Glutamatergic neuron (in vitro differentiated cells): ENCODE measurements at regions not wholly inside any gene's neighbourhood (a gene's known extent, or its start where the extent isn't known, plus 50 kb on each side); places are given as distances from the start of the nearest gene placed in this dataset.

ENCODE experiments used
- DNase-seq: peaks from one replicate; pipeline ENCODE4 v3.0.0; 2022
- H3K27ac Mint-ChIP-seq: one replicate; pipeline ENCODE4 v1.8.0; 2020; ENCODE audit warnings: mild to moderate bottlenecking, mixed read lengths, inconsistent platforms; ENCODE audit not compliant: unreplicated experiment
- H3K27me3 Mint-ChIP-seq: one replicate; pipeline ENCODE4 v1.8.0; 2020; ENCODE audit warnings: mild to moderate bottlenecking, moderate library complexity, mixed read lengths, inconsistent platforms; ENCODE audit not compliant: unreplicated experiment
- H3K36me3 Mint-ChIP-seq: one replicate; pipeline ENCODE4 v1.8.0; 2020; ENCODE audit warnings: mild to moderate bottlenecking, mixed read lengths, inconsistent platforms; ENCODE audit not compliant: unreplicated experiment
- H3K4me1 Mint-ChIP-seq: one replicate; pipeline ENCODE4 v1.8.0; 2020; ENCODE audit warnings: mild to moderate bottlenecking, low read depth, mixed read lengths, inconsistent platforms; ENCODE audit not compliant: unreplicated experiment
- H3K4me3 Mint-ChIP-seq: one replicate; pipeline ENCODE4 v1.8.0; 2020; ENCODE audit warnings: mild to moderate bottlenecking, mixed read lengths, inconsistent platforms; ENCODE audit not compliant: unreplicated experiment
- H3K9me3 Mint-ChIP-seq: one replicate; pipeline ENCODE4 v1.8.0; 2020; ENCODE audit warnings: mild to moderate bottlenecking, moderate library complexity, mixed read lengths, inconsistent platforms; ENCODE audit not compliant: unreplicated experiment
- TF ChIP-seq, protein P1 (sequence below): fragments of 200-600 bp; sonication (generic); IDR thresholded peaks from one replicate; pipeline ENCODE4 v1.5.0; 2021; ENCODE audit not compliant: partially characterized antibody, unreplicated experiment

- Mint-ChIP-seq H3K9me3 (no peaks in the 10 kb centered on the region), H3K27me3 (no peaks in the 10 kb centered on the region), H3K36me3 (no peaks in the 10 kb centered on the region), H3K27ac (no peak overlapping the region), H3K4me3 (no peak overlapping the region), H3K4me1 (no peaks in the 10 kb centered on the region)
- TF ChIP-seq, protein P1, sequence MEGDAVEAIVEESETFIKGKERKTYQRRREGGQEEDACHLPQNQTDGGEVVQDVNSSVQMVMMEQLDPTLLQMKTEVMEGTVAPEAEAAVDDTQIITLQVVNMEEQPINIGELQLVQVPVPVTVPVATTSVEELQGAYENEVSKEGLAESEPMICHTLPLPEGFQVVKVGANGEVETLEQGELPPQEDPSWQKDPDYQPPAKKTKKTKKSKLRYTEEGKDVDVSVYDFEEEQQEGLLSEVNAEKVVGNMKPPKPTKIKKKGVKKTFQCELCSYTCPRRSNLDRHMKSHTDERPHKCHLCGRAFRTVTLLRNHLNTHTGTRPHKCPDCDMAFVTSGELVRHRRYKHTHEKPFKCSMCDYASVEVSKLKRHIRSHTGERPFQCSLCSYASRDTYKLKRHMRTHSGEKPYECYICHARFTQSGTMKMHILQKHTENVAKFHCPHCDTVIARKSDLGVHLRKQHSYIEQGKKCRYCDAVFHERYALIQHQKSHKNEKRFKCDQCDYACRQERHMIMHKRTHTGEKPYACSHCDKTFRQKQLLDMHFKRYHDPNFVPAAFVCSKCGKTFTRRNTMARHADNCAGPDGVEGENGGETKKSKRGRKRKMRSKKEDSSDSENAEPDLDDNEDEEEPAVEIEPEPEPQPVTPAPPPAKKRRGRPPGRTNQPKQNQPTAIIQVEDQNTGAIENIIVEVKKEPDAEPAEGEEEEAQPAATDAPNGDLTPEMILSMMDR: peak; percentile 26
- no peak for DNase-seq
Measured at GRCh38 chr2:183610724-183611123, 486.5 kb downstream of the NUP35 start.

DNA sequence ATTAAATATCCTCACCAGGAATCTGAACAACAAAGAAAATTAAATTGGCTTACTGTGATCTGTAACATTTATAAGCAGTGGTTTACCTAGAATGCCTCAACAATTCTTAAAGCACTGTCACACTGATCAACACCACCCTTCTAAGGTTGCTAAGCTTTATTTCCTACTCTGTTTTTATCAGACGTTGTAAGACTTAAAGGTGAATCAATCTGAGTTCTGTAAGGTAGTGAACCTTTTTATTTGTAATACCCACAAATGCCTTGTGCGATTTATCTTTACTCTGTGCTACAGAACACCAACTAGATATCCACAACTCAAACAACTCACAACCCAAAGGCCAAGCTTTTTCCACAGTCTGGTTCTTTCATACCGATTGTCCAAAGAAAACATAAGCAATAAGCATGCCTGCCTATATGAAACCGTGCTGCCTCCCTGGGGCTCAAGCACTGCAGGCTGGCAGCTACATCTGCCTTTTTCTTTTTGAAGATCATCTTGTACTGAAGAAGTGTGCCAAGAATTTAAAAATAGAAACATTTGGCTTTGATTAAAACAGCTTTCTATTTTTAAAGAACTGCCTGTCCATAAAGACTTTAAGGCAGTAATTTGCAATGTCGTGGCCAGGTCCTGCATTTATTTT, 490.7 kb downstream of the NUP35 start:
- no peak overlapping the region for H3K27ac Mint-ChIP-seq
- H3K27me3 Mint-ChIP-seq: no peaks in the 10 kb centered on the region
- no peaks in the 10 kb centered on the region for H3K4me1 Mint-ChIP-seq
- H3K36me3 Mint-ChIP-seq: peaks cover 7% of the 10 kb centered on the region
- TF ChIP-seq, protein P1: no peak
- DNase-seq: no peak
- no peak overlapping the region for H3K4me3 Mint-ChIP-seq
- peaks cover 2% of the 10 kb centered on the region for H3K9me3 Mint-ChIP-seq

DNA sequence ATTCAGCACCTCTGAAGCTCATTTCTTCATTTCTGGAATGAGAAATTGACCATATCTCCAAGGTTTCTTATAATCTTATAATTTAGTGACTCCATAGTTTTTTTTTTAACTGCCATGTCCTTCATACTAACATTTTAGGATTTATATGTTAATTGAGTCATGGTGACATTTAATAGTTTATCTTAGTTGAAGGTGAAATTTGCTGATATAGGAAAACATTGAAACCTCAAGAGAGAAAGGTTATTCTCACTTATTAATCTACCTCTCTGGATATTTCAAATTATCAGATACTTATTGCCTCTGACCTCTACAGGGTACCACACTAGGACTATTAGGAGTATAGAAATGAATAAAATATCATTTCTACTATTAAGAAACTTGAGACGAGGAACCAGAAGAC, 499.0 kb downstream of the NUP35 start:
- Mint-ChIP-seq H3K9me3 (no peaks in the 10 kb centered on the region), H3K4me1 (no peaks in the 10 kb centered on the region), H3K4me3 (no peak overlapping the region), H3K36me3 (peaks cover 7% of the 10 kb centered on the region), H3K27ac (no peak overlapping the region), H3K27me3 (peaks cover 3% of the 10 kb centered on the region)
- no peak for DNase-seq
- TF ChIP-seq, protein P1: no peak

DNA sequence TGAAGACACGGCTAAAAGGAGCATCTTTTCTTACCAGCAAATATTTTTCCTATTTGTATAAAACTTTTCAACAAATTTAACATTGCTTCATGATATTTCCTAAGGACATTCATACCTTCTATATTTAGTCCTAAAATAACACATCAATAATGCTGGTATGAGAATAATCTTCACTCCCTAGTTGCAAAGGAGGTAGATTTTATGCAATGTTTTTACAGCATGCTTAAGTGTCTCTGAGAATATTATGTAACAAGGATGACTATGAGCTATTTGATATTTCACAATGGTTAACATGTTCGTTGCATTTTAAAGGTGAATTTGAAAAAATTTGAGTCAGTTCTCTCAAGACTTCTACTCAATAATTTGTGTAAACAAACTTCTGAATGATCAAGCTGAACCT, 506.7 kb downstream of the NUP35 start:
- H3K36me3 Mint-ChIP-seq: no peaks in the 10 kb centered on the region

GRCh38 chr2:183656121-183656520, 531.9 kb downstream of the NUP35 start:
- H3K36me3 Mint-ChIP-seq: no peaks in the 10 kb centered on the region
- H3K27ac Mint-ChIP-seq: no peak overlapping the region
- H3K9me3 Mint-ChIP-seq: no peaks in the 10 kb centered on the region
- no peaks in the 10 kb centered on the region for H3K4me1 Mint-ChIP-seq
- H3K4me3 Mint-ChIP-seq: no peak overlapping the region
- H3K27me3 Mint-ChIP-seq: peaks cover 2% of the 10 kb centered on the region
- no peak for DNase-seq
- TF ChIP-seq, protein P1: no peak

More for the DNA sequence above, 506.7 kb downstream of the NUP35 start:
- Mint-ChIP-seq H3K4me3 (no peak overlapping the region), H3K27ac (no peak overlapping the region), H3K27me3 (no peaks in the 10 kb centered on the region), H3K4me1 (no peaks in the 10 kb centered on the region), H3K9me3 (no peaks in the 10 kb centered on the region)
- DNase-seq: no peak
- TF ChIP-seq, protein P1: no peak
